B cell (primary cell): ENCODE measurements at regions not wholly inside any gene's neighbourhood (a gene's known extent, or its start where the extent isn't known, plus 50 kb on each side); places are given as distances from the start of the nearest gene placed in this dataset.

Experiments used
- EZH2 ChIP-seq: IDR thresholded peaks from 2 replicates; pipeline ENCODE4 v1.6.1; 2012; ENCODE audit warnings: borderline replicate concordance, low read depth, mild to moderate bottlenecking, moderate library complexity, low read length; ENCODE audit not compliant: insufficient read depth, poor library complexity, severe bottlenecking
- TF ChIP-seq, protein P1 (sequence below): fragments of 200-600 bp; IDR thresholded peaks from one replicate; pipeline ENCODE4 v1.8.0; 2022; ENCODE audit warnings: antibody characterized with exemption, mild to moderate bottlenecking

DNA sequence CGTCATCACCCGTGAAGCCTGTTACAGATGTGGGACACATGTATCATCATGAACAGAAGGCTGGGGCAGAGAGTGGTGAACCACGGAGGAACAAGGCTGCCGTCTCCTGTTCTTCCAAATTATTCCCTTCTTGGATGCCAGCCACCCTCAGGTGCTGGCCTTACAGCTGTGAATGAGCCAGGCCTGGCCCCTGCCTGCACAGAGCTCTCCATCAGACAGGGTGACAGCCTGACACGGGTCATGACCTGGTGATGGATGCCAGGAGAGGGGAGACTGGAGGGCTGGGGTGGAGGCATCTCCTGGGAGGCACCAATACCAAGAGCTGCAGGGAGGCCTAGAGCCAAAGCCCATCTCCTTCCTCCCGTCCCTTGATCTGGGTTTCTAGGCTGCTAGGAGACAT lies 230.0 kb upstream of the C1orf174 start:
- TF ChIP-seq, protein P1, sequence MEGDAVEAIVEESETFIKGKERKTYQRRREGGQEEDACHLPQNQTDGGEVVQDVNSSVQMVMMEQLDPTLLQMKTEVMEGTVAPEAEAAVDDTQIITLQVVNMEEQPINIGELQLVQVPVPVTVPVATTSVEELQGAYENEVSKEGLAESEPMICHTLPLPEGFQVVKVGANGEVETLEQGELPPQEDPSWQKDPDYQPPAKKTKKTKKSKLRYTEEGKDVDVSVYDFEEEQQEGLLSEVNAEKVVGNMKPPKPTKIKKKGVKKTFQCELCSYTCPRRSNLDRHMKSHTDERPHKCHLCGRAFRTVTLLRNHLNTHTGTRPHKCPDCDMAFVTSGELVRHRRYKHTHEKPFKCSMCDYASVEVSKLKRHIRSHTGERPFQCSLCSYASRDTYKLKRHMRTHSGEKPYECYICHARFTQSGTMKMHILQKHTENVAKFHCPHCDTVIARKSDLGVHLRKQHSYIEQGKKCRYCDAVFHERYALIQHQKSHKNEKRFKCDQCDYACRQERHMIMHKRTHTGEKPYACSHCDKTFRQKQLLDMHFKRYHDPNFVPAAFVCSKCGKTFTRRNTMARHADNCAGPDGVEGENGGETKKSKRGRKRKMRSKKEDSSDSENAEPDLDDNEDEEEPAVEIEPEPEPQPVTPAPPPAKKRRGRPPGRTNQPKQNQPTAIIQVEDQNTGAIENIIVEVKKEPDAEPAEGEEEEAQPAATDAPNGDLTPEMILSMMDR, result no peak
- TF ChIP-seq EZH2, result no peak
